Esophagus (tissue), 2 donors: ENCODE measurements at regions not wholly inside any gene's neighbourhood (a gene's known extent, or its start where the extent isn't known, plus 50 kb on each side); places are given as distances from the start of the nearest gene placed in this dataset.

Experiments used
- H3K27ac ChIP-seq, 2 donors: one replicate each; pipeline ENCODE4 v1.5.1; 2013; ENCODE audit warnings: low read depth in 2 of 2, mild to moderate bottlenecking in 2 of 2, inconsistent platforms in 1 of 2, low read length in 1 of 2, moderate library complexity in 1 of 2
- H3K27me3 ChIP-seq, 2 donors: one replicate each; pipeline ENCODE4 v1.6.1; 2013; ENCODE audit warnings: low read length in 2 of 2, control low read depth in 1 of 2, mild to moderate bottlenecking in 1 of 2; ENCODE audit not compliant: insufficient read depth in 2 of 2, control insufficient read depth in 1 of 2
- H3K36me3 ChIP-seq, 2 donors: one replicate each; pipeline ENCODE4 v1.6.1; 2013; ENCODE audit warnings: low read length in 1 of 2; ENCODE audit not compliant: control insufficient read depth in 2 of 2, insufficient read depth in 2 of 2
- H3K4me1 ChIP-seq, 2 donors: one replicate each; pipeline ENCODE4 v1.6.1; 2013; ENCODE audit warnings: low read length in 1 of 2; ENCODE audit not compliant: control insufficient read depth in 2 of 2, insufficient read depth in 2 of 2
- H3K4me3 ChIP-seq, 2 donors: one replicate each; pipeline ENCODE4 v1.5.1; 2013; ENCODE audit warnings: low read length in 2 of 2, mild to moderate bottlenecking in 2 of 2, low read depth in 1 of 2, moderate library complexity in 1 of 2
- H3K9me3 ChIP-seq, 2 donors: one replicate each; pipeline ENCODE4 v1.6.1; 2013; ENCODE audit warnings: mild to moderate bottlenecking in 2 of 2, low read depth in 1 of 2, low read length in 1 of 2, moderate library complexity in 1 of 2; ENCODE audit not compliant: control insufficient read depth in 2 of 2, insufficient read depth in 1 of 2
- WGBS, 2 donors: extraction: QIAGEN DNeasy Blood & Tissue Kit; methylation state at CpG; one replicate each; pipeline ENCODE4 v1.1.7; 2013; 5-methylcytosine and 5-hydroxymethylcytosine counted together
- donor health status: healthy with polysubstance abuse.
- donor health status: Bipolar disorder and iron deficiency.

DNA sequence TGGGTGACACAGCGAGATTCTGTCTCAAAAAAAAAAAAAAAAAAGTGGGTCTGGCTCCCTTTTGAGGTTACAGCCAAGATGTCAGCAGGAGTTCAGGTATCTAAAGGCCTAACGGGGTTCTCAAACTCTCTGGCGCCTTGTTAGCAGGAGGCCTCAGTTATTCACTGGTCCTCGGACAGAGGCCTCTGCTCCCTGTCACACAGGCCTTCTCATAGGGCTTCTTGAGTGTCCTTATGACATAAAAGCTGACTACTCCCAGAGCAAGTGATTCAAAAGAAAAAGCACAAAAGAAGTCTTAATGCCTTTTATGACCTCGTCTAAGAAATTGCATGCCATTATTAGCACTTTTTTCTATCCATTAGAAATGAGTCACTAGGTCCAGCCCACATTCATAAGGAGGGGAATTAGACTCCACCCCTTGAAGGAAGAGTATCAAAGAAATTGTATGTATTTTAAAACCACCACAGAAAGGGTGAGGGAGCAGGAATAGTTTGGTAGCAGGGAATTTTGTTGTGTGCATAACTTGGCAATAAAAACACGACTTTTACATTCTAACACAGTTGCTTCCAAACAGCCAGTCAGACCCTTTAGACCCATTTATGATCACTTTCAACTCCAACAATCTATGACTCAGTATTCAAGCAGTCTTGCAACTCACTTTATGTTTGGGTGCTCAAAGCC lies 90.3 kb downstream of the MEX3B start:
- no peak overlapping the region for H3K4me3 ChIP-seq
- WGBS, 2 donors: 75 to 77% methylated on average over 6 of the region's 6 CpGs

DNA sequence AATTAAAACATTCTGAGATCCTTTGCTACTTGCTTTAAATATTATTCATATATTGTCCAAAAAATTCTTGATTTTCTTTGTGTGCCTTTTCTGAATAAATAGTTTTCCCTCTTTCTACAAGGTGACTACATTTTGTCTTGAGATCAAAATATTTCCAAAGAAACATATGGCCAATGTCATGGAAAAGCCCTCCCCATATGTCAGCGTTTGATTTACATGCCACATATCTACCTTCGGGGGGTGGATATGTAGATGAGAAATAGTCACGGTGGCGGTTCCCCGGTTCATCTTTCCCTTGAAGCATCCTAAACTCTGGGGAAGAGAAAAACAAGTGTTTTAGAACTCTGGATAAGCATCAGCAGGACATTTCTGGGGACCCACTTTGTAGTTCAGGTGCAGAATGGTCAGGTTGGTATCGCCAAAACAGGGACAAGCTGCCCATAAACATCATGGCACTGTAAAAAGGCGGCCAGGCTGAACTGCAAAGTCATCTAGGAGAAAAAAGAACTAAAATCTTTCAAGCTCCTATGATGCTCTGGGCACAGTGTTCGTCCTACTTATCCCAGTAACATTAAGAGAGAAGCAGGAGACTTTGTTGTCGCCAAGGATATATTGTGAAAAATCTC lies 91.5 kb downstream of the MEX3B start:
- WGBS, 2 donors: 91% methylated on average over 9 of the region's 9 CpGs
- no peak overlapping the region for H3K27ac ChIP-seq

More for the DNA sequence above, 90.3 kb downstream of the MEX3B start:
- Histone ChIP-seq H3K36me3 (no peaks in the 10 kb centered on the region), H3K27ac (no peak overlapping the region), H3K27me3 (peaks cover 0 to 4% of the 10 kb centered on the region in 2 donors), H3K9me3 (no peaks in the 10 kb centered on the region), H3K4me1 (no peaks in the 10 kb centered on the region)

DNA sequence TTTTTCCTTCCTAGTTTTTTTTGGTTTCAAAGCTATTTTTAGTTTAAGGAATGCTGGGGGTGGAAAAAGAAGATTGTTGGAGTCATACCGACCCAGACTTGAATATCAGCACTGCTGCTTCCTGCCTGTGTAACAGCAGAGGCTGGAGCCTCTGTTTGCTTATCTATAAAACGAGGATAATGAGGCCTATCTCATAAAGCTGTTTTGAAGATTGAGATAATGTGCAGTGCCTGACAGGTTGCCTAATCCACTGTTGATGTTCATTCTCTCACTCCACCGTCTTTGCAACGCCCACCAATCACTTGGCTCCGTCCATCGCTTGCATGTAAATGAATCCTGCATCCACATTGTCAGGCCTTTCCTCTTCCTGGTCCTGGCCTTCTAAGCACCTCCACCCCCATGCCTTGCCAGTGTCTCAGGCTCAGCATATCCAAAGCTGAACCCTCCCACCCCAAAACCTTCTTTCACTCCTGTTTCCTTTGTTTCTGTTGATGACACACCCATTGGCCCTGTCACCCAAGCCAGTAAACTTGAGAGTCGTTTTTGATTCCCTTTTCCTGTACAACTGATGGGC lies 94.9 kb downstream of the MEX3B start:
- WGBS, 2 donors: 53 to 63% methylated on average over 7 of the region's 7 CpGs
- Histone ChIP-seq H3K27ac (no peak overlapping the region), H3K36me3 (no peaks in the 10 kb centered on the region), H3K4me1 (no peaks in the 10 kb centered on the region), H3K27me3 (peaks cover 0 to 4% of the 10 kb centered on the region in 2 donors), H3K4me3 (no peak overlapping the region), H3K9me3 (no peaks in the 10 kb centered on the region)

More for the DNA sequence above, 91.5 kb downstream of the MEX3B start:
- Histone ChIP-seq H3K36me3 (no peaks in the 10 kb centered on the region), H3K4me3 (no peak overlapping the region), H3K9me3 (no peaks in the 10 kb centered on the region), H3K4me1 (no peaks in the 10 kb centered on the region), H3K27me3 (peaks cover 0 to 4% of the 10 kb centered on the region in 2 donors)

DNA sequence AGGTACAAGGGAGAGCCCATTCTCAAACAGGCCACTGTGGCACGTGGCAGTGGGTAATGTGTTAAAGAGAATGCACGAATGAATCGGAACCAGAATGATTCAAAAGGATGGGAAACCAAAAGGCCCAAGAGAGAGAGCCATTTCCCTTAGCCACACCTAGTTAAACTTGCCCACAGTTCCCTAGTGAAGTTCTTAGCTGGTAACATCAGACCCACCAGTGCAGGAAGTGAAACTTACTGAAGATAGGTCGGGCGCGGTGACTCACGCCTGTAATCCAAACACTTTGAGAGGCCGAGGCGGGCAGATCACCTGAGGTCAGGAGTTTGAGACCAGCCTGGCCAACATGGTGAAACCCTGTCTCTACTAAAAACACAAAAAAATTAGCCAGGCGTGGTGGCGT lies 97.1 kb downstream of the MEX3B start:
- Histone ChIP-seq H3K4me1 (no peaks in the 10 kb centered on the region), H3K27ac (no peak overlapping the region), H3K36me3 (no peaks in the 10 kb centered on the region), H3K4me3 (no peak overlapping the region), H3K9me3 (no peaks in the 10 kb centered on the region), H3K27me3 (peaks cover 0 to 4% of the 10 kb centered on the region in 2 donors)
- WGBS, 2 donors: 85 to 86% methylated on average over 11 of the region's 11 CpGs

DNA sequence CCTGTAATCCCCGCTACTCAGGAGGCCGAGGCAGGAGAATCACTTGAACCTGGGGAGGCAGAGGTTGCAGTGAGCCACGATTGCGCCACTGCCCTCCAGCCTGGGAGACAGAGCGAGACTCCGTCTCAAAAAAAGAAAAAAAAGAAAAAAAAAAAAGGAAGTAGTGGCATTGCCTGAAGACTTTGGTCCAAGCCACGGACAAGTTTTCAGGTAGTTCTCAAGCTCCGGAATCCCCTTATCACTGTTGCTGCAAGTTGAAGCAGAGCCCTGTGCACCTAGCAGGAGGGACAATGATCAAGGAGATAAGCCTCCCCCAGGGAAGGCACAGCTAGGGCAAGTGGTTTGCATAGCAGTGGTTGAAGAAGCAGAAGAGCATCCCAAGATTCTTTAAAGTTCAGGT lies 97.6 kb downstream of the MEX3B start:
- WGBS, 2 donors: 89 to 94% methylated on average over 8 of the region's 8 CpGs
- Histone ChIP-seq H3K9me3 (no peaks in the 10 kb centered on the region), H3K36me3 (no peaks in the 10 kb centered on the region), H3K4me1 (no peaks in the 10 kb centered on the region), H3K27me3 (peaks cover 0 to 4% of the 10 kb centered on the region in 2 donors), H3K4me3 (no peak overlapping the region), H3K27ac (no peak overlapping the region)

DNA sequence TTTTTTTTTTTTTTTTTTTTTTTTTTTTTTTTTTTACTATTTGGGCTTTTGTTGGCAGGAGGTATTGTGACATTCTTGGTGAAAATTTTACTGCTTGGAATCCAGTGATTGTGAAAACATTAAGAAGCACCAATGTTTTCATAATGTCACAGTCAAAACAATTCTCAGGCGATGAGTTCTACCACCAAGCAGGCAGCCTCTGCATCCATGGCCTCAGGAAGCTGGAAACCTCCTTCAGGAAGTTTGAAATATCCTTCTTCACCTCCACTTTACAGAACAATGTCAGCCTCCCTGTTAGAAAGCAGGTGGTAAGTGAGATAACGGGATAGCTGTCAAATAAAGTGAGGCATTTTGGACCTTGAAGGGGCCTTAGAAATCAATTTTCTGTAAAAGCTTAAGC lies 98.3 kb downstream of the MEX3B start:
- H3K4me1 ChIP-seq: no peaks in the 10 kb centered on the region
- peaks cover 0 to 3% of the 10 kb centered on the region in 2 donors for H3K27me3 ChIP-seq
- H3K27ac ChIP-seq: no peak overlapping the region
- no peaks in the 10 kb centered on the region for H3K36me3 ChIP-seq
- H3K4me3 ChIP-seq: no peak overlapping the region
- no peaks in the 10 kb centered on the region for H3K9me3 ChIP-seq
- WGBS, 2 donors: 75 to 81% methylated on average over 2 of the region's 2 CpGs

DNA sequence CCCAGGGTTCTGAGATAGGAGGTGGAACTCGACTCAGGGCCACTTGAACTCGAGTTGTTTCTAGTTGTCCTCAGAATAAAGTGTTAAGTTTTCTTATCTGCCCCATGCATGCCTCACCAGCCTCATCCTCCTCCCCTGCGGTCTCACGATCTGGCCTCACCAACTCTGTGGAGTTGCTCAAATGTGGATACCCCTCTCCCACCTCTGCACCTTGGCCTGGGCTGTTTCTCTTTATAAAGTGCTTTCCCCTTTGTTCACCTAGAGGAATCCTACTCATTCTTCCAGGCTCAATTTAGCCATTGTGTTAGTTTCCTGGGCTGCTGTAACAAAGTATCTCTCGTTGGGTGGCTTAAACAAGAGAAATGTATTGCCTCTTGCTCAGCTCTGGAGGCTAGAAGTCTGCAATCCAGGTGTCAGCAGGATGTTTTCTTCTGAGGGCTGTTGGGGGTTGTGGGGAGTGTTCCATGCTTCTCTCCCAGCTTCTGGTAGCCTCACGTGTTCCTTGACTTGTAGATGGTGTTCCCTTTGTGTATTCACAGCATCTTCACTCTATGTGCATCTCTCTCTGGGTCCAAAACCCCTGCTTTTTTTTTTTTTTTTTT lies 100.7 kb downstream of the MEX3B start:
- Histone ChIP-seq H3K4me3 (no peak overlapping the region), H3K36me3 (no peaks in the 10 kb centered on the region), H3K27me3 (no peaks in the 10 kb centered on the region), H3K9me3 (no peaks in the 10 kb centered on the region), H3K27ac (no peak overlapping the region), H3K4me1 (no peaks in the 10 kb centered on the region)
- WGBS, 2 donors: 74% methylated on average over 6 of the region's 6 CpGs

DNA sequence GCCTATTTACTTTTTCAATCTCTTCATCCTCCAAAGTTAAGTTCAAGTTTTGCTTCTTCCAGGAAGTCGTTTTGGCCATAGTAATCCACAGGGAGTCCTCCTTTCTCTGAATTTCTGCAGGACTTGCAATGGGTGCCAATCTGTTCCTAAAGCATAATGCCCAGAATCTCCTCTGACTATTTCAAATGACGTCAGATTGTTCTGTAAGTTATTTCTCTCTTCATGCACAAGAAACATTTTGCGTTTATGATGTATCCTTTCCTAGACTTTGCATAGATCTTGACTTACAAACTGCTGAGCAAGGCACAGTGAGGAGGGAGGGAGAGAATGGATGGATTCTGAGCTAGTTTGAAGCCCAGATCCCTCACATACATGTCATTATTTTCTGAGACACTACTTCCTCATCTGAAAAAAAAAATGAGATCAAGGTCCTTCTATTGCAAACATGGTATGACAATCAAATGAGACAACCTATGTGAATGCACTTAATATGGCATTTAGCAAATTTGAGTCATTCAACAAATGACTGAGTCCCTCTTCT lies 103.1 kb downstream of the MEX3B start:
- Histone ChIP-seq H3K4me1 (no peaks in the 10 kb centered on the region), H3K9me3 (no peaks in the 10 kb centered on the region), H3K27me3 (no peaks in the 10 kb centered on the region), H3K27ac (no peak overlapping the region), H3K36me3 (no peaks in the 10 kb centered on the region), H3K4me3 (no peak overlapping the region)
- WGBS, 2 donors: 71 to 79% methylated on average over 3 of the region's 3 CpGs

DNA sequence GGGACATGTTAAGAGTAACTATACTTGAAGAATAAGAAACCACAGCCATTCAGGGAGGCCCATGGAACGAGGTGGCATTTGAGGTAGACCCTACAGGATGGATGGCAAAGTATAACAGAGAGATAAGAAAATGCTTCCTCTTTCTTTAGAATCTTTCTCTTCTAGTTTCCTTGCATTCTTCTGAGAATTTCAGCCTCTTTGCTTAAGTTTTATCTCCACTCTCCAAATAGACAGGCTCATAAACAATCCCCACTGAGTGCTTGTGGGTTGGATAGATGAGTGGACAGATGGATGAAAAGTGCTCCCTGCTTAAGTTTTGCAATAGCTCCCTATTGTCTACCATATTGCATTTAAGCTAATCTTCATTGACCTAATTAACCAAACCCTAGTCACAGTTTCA lies 103.7 kb downstream of the MEX3B start:
- Histone ChIP-seq H3K36me3 (no peaks in the 10 kb centered on the region), H3K9me3 (no peaks in the 10 kb centered on the region), H3K27ac (no peak overlapping the region), H3K27me3 (no peaks in the 10 kb centered on the region), H3K4me3 (no peak overlapping the region), H3K4me1 (no peaks in the 10 kb centered on the region)
- WGBS, 2 donors: 48 to 59% methylated on average over 1 of the region's 1 CpG
